LHCN-M2 (cell line): ENCODE measurements at regions not wholly inside any gene's neighbourhood (a gene's known extent, or its start where the extent isn't known, plus 50 kb on each side); places are given as distances from the start of the nearest gene placed in this dataset.

ENCODE experiments used
- DNase-seq: peaks from one replicate; pipeline ENCODE4 v3.0.0-alpha.2; 2012; ENCODE audit warnings: low read depth

DNA sequence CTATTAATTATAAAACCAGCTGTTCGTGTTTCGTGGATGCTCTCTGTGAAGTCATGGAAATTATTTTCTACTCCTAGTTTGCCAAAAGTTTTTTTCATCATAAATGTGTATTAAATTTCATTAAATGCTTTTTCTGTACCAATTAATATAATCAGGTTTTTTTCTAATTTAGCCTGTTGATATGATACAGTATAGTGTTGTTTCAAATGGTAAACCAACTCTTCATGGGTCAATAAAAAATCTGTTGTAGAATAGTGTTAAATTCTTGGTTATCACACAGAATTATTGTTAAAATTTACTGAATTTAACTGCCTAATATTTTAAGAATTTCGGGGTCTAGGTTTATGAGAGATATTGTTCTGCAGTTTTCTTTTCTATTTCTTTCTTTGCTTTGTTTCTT lies 505.9 kb upstream of the MANEA start:
- DNase-seq: no peak

DNA sequence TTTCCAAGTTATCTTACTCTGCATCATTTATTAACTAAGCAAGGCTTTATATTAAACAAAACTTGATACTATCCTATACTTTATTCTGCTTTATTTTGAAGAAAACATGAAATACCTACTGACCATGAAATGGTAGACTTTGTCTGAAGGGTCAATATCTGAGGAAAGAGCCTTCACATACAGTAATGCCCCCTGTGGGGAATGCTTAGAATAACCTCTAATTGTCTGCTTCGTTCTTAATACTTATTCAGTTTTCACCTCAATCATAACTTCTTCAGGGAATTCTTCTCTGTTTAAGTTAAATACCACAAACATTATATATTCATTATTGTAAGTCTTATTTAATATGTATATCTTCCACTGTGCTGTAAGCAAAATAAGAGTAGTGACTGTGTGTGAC lies 498.9 kb upstream of the MANEA start:
- no peak for DNase-seq

DNA sequence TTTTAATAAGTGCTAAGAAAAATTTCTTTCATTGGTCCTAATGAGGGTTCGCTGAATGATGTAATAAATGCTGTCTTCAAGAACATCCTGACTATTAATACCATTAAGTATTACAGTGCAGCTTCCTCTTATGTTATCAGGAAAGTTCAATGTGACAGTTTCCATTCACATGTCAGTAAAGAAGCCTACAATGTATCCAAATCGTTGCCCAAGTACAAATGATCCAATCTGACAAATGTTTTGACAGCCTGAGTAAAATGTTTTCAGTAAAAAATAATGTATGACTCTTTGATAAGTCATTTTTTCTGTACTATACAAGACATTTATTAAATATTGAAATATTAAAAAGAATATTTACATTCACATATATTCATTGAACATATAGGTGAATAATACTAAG lies 496.1 kb upstream of the MANEA start:
- no peak for DNase-seq

DNA sequence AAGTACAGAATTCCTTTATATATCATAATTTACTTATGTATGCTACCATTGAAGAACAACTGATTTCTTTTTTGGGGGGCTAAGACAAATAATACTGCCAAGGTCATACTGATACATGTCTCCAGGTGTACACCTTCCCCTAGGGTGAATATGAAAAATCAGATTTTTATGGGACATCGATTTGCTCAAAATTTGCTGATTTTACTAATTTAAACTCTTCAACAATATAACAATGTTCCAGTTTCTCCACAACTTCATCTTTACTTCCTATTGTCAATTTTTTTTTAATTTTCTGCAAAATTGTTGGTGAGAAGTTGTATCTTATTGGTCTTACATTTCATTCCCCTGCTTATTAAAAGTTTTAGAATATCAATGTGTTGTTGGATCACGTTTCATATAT lies 495.4 kb upstream of the MANEA start:
- no peak for DNase-seq

DNA sequence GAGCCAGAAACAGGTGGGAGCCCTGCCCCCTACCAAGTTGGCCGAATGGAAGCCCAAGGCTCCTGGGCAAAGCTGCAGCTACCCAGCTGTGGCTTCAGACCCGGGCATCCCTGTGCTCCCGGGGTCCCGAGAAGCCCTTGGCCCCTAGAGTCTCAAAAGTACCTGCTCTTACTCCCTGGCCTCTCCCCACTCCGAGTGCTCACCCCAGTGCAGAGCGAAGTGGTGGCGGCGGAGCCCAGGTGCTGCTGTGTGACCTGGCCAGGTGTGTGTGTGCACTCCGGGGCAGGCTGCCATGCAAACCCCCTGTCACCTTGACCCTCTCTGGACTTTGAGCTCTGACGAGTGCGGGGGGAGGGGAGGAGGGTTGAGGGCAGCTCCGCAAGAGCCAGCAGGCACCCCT lies 493.8 kb upstream of the MANEA start:
- DNase-seq: no peak

DNA sequence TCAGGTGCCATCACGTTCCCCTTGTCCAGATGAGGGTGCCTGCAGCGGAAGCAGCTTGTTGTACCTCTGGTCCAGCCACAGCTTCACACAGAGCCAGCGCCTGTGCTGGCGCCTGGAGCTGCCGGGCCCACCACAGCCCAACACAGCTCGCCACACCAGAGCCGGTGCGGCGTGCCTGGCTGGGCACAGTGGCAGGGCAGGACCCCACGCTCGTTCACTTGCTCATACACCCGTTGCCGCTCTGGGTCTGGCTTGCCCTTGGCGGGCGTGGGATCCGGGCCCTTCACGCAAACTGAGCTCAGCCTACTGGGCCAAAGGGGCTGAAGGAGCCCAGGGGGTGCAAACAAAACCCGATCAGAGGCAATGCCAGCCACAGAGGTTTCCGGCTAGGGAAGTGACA lies 492.5 kb upstream of the MANEA start:
- DNase-seq: no peak

DNA sequence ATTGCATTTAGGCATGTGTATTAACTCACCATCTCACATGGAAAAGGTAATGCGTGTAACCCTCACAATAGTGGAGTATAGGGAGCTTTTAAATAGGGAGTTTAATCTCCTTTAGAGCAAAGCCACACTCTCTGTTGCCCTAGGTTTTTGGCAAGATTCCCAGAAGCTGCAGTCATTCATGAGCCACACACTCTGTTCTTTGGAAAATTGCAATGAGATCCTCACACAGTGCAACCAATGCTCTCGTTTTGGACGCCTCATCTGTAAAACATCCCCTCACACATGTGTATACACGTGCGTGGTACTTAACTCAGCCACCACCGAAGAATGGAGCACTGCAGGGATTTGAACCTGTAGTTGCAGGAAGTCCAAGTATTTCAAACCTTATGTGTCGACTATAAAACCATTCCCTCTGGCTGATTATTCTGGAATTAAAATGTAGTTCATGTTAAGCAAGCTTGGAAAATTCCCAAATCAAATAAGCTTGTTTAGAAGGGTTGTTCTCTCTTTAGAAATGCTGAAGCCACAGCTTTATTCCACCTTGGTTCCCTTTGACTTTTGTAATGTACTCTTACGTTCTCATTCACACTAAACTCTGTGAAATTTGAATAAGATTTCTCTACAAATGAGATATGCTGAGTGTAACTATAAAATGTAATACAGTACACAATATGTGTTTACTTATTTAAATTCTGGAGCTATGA lies 489.8 kb upstream of the MANEA start:
- DNase-seq: peak; percentile 82

DNA sequence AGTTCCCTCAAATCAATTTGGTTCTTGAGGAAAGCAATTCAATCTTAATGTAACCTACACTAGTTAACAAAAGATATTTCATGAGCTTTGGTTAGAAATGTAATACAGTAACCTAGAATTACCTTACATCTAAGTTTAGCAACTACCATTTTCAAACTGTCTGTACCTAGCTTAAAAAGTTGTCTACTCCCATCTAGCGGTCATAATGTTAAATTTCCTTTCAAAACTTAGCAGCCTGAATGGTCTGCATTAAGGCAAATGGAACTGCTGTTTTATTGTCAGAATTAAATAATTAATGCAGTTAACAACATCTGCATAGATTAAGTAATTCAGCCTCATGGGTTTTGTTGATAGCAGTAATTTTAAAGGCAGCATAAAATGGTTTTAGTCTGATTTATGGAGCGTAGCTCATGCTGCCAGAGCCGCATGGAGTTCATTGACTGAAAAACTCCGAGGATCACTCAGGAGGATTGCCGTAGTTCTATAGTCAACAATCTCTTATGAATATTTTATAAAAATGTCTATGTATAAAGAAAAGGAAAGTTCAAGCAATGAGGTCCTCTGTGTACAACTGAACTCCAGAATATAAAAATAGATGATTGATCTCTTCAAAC lies 485.4 kb upstream of the MANEA start:
- peak; percentile 59 for DNase-seq

DNA sequence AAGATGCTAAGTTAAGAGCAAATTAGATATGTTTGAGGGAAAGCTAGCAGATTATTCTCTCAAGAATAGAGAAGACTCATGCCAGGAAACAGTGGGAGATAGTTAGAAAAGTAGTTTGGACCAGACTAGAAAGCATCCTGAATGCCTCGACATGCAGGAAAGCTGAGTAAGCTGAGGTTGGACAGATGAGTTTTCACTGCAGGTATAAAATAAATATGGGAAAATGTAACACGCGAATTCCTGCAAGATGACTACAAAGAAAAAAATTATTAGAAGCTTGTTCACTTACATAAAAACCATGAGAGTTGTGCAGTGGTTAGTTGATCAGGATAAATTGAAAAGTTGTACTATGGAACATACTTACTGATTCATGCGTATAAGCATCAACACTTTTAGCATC lies 484.2 kb upstream of the MANEA start:
- DNase-seq: no peak

DNA sequence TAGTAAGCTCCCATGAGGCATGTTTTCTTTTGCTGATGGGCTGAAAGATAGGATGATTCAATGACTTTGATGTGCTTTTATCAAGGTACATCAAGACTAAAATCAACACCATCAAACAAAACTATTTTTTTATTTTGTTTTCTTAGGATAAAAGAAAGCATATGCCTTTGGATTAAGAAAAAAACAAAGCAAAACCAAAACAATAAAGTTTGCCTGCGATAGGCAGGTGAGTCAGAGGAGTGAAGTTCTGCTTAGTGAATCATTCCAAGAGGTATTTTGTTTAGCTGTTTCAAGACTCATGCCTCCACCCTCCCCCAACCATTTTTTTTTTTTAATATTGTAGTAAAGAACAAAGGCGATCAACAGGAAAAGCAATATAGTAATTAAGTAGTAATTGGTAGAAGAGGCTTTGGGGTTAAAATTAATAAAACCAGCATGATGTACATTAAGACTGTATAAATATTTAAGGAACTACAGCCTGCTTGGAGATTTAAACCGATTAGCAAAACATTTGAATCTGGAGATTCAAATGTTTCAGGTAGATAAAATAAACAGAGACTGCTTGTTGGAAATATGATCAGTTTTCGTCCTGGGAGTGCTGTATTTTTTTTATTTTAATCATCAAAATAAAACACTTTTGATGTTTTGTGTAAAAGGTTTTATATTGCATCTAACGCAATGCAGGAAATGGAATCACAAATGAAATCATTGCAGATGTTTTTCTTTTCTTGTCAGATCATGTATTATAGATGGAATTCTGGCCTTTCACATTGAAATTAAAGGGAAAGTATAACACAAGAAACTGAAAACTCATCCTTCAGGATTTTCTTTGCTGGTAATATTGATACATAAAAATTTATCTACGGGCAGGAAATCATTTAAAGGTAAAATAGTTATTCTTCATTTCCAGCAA lies 482.3 kb upstream of the MANEA start:
- DNase-seq: peak; percentile 48

DNA sequence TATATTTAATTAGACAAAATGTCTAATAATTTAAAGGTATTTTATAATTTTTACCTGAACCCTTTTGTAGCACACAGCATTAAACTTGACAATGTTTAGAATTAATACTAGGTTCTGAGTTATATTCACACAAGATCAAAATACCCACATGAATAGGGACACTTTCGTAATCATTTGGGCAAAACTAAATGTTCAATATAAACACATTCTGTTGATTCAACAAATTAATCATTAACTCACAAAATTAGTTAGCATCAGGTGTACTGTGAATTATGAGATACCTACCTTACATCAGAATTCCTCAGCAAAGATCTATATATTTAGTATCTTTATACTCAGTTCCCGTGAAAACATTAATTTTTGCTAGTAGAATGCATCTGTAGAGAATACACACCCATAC lies 481.5 kb upstream of the MANEA start:
- DNase-seq: no peak

DNA sequence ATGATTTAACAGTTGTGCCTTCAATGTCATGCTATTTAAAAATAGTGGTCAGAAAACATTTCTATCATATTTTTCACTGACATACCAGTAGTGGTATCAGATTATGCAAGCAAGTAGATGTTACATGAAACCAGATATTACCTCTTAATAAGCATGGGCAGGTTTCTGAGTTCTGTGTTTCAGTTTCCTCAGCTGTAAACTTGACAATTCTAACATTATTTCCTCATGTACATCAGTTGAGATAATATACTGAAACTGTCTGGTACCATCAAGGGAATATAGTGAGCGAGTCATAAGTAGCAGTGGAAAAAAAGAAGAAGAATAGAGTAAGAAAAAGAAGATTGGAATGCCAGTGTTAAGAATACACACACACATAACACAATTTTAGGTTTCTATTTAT lies 477.9 kb upstream of the MANEA start:
- DNase-seq: no peak

DNA sequence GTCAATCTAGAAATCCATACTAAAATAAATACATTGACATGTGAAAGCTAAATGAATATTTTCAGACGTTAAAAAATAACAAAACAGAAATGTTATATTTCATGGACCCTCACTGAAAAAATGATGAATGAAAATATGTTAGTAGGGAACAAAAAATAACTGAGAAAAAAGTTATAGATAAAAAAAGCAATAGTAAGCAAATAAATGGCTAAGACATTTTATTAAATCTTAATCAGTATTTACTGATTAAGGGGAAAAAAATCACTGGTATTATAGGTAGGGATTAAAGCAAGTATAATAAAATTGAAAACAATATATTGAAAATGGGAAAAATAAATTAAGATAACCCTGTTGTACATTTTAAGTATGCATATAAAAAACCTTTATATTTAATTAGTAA lies 468.1 kb upstream of the MANEA start:
- no peak for DNase-seq

DNA sequence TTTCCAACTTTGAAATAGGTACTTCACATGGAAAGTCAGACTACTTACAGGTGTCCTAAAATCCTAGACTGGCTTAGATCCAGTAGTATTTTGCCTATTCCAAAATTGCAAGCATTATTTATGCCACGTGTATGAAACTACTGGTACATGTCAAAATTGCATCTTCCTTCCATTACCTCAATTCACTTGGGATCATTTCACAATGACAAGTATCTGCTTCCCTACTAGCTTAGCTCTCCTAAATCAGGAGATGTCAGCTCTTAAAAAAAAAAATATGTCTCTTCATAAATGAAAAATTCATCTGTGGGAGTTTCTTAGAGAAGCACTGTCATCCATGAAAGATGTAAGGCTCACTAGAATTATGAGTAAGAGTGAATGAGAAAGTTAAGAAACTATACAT lies 466.6 kb upstream of the MANEA start:
- DNase-seq: no peak

DNA sequence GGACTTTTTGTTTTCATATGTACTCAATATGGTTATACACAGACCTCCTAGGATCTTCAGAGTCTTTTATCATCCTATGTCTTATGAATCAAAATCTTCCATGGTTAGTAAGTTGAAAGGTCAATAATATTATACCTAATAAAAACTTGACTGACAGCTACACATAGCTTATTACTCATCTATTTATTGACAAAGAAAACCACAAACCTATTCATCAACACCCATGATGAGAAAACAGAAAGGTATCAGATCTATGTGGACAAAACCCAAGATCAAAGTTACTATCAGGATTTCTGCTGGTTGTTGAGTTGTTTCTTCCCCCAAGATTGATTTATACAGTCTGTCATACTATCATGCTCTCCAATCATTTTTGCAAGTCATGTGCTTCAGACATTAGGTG lies 460.1 kb upstream of the MANEA start:
- DNase-seq: no peak

DNA sequence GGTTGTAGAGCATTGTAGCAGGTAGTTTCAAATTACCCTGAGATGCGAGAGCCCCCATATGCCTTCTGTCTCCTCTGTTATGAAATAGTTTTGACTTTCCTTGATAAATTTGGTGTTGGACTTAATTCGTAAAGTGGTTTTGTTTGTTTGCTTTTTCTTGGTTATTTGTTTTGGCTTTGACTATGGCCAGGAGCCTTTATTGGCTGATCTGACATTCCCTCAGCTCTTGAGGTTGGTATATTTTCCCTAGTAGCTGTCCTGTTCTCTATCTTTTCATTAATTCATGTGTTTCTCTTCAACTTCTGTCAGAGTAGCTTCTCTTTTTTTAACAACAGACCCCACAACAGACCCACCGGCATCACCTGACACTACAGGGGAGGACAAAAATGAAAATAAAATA lies 457.4 kb upstream of the MANEA start:
- no peak for DNase-seq

DNA sequence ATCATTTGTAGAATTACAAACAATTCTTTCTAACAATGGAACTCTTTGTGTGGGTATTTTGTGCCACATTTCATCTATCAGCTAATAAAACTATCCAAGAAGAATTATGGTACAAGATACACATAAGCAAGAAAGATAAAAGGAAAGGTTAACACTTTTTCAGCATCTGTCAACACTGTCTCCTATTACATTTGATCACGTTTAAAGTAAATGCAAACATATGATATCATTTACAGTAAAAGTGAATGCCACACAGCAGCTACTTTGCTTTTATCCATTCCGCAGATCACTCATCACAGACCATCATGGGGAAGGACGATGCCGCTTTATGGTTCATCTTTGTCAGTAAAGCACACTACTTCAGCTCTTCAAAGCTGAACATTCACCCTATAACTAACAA lies 456.4 kb upstream of the MANEA start:
- no peak for DNase-seq

DNA sequence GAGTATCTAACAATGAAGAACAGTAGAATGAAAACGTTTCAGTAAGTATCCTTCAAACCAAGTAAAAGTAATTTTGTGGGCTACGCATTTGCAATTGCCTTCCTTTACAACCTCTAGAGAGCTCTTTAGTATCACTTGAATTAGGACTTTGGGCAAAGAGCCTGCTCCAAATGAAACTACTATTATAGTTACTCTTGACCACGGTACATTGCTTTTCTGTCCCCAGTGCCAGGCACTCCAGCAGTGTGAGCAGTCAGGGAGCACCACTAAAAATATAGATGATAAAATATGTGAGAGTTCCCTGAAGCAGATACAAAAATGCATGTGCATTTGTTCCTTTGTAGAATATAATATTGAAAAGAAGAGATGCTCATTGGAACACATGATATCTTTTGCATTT lies 450.1 kb upstream of the MANEA start:
- DNase-seq: no peak

DNA sequence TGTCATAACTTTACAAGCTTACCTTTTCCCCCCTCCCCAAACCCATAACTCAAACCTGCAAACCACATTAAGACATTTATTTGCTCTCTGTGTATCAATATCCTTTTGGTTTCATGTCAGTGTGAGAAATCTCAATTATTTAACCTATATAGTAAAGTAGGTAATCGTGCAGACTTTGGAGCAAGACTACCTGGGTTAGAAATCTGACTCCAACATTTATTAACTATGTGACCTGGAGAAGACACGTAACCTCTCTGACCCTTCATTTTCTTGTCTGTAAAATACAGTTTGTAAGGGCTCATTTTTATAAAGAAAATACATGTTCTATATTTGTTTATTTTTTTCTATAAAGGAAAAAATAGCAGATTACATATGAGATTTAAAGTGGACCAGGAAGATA lies 448.9 kb upstream of the MANEA start:
- no peak for DNase-seq

DNA sequence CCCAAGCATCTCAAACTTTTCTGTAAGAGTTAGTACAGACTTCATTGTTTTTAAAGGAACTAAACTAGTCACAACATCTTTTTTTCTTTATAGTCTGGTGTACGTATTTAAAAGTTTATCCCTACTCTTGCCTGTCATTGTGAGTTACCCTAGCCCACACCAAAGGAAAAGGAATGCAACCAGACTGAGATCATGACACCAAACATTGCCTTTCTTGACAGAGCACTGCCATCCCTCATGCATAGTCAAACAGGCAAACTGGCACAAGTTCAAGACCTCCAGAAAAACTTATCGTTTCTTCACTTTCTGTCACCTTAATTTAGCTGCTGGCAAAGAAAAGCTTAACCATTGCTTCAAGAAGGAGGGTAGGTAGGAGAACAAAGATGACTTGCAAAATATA lies 448.4 kb upstream of the MANEA start:
- DNase-seq: no peak

DNA sequence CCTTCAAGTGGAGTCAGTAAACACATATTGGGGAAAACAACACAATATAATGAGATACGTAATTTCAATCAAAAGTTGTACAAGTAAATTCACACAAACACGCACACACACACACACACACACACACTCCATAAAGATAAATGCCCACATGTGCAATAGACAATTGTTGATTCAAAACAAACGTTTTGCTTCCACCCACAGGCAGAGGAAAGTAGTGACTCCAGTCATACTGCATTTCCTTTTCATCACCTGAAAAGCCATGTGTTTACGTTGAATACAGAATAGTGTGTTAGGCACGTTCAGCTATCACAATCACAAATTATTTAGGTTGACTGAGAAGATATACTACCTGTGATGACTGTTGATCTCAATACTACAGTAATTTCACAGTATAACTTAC lies 443.8 kb upstream of the MANEA start:
- peak; percentile 0 for DNase-seq

DNA sequence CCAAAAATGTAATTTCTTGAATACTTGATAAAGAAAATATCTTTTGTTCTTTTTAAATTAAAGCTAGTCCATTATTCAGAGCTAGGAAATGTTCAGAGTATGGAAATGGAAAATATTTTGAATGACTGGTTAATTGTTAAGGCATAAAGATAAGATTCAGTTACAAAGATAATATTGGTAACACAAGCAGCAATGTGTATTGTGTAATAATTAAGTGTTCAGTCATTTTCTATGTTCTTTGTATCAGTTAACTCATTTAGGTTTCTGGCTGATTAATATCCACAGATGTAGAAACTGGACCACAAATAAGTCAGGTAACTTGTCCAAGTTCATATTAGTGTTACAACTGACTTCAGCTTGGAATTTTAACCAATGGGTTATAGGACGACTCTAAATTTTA lies 442.2 kb upstream of the MANEA start:
- DNase-seq: no peak

DNA sequence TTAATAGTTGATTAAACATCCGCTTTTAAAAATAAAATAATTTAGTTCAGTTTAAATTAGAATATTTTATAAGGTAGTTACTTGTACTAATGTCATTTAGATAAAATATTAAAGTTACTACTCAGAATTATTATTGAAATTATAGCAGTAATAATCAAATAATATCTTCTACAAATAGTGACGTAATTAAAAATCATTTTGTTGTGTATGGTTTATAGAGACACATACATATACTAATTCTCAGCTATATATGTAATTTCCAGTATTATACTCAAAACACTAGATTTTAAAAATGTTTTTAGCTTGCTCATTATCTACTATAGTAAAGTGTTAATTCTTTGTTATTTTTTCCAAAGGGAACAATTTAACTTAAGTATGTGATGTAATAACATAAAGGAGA lies 435.2 kb upstream of the MANEA start:
- no peak for DNase-seq
